SK-N-MC (cell line): ENCODE measurements at regions not wholly inside any gene's neighbourhood (a gene's known extent, or its start where the extent isn't known, plus 50 kb on each side); places are given as distances from the start of the nearest gene placed in this dataset.

Experiments used
- EZH2 ChIP-seq: fragments of 200-600 bp; sonication (generic); IDR thresholded peaks from one replicate; pipeline ENCODE4 v1.6.1; 2017; ENCODE audit warnings: antibody characterized with exemption
- FOXP2 ChIP-seq: optimal IDR thresholded peaks from 2 replicates; pipeline ENCODE3; 2011; ENCODE audit warnings: mild to moderate bottlenecking, moderate library complexity; ENCODE audit not compliant: insufficient read depth; ENCODE audit errors: extremely low read length, control extremely low read depth
- POLR2AphosphoS5 ChIP-seq: IDR thresholded peaks from 2 replicates; pipeline ENCODE4 v1.6.1; 2012; ENCODE audit warnings: mild to moderate bottlenecking, low read depth, low read length, borderline replicate concordance

DNA sequence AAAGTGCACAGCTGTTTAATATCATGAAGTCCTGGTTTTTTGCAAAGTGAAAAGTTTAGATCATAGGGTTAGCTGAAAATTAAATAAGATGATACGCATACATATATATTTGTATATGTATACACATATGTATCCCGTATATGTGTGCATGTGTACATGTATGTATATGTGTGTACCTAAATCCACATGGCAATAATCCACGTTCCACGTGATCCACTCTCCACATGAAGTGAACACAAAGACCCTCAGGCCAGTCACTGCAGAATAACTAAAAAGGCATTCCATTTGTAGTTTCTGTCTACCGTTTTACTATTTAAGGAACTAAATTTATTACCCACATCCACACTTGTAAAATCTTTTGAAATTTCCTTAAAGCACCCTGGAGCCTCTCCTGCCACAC is 294.9 kb downstream of the FOXA2 start:
- no peak for TF ChIP-seq EZH2
- no peak for TF ChIP-seq POLR2AphosphoS5
- TF ChIP-seq FOXP2, result no peak
